Neutrophil (primary cell): ENCODE measurements at regions not wholly inside any gene's neighbourhood (a gene's known extent, or its start where the extent isn't known, plus 50 kb on each side); places are given as distances from the start of the nearest gene placed in this dataset.

Experiments used
- H3K27ac ChIP-seq: fragments of 200-600 bp; sonication (generic); 2 replicates; pipeline ENCODE4 v1.5.1; 2016; ENCODE audit warnings: mild to moderate bottlenecking, moderate library complexity
- H3K27me3 ChIP-seq: fragments of 200-600 bp; sonication (generic); 2 replicates; pipeline ENCODE4 v1.6.0; 2016; ENCODE audit warnings: mild to moderate bottlenecking
- H3K36me3 ChIP-seq: fragments of 200-600 bp; sonication (generic); 2 replicates; pipeline ENCODE4 v1.5.1; 2017
- H3K4me1 ChIP-seq, 2 experiments: fragments of 200-600 bp in 1 of 2; sonication (generic) in 1 of 2; 1 replicate in 1 of 2; 2 replicates in 1 of 2; pipeline versions ENCODE4 v1.5.1 to v1.6.1; 2013 to 2016; ENCODE audit warnings: low read depth in 1 of 2, low read length in 1 of 2, mild to moderate bottlenecking in 1 of 2, moderate library complexity in 1 of 2; ENCODE audit not compliant: control insufficient read depth in 1 of 2, insufficient read depth in 1 of 2
- H3K4me3 ChIP-seq, 2 experiments: fragments of 200-600 bp in 1 of 2; sonication (generic) in 1 of 2; 1 replicate in 1 of 2; 2 replicates in 1 of 2; pipeline ENCODE4 v1.5.1; 2013 to 2016; ENCODE audit warnings: low read depth in 1 of 2, low read length in 1 of 2, mild to moderate bottlenecking in 1 of 2, moderate library complexity in 1 of 2
- H3K9me3 ChIP-seq: fragments of 200-600 bp; sonication (generic); 2 replicates; pipeline ENCODE4 v1.5.1; 2016
- TF ChIP-seq, protein P1 (sequence below): fragments of 200-600 bp; sonication (generic); IDR thresholded peaks from 2 replicates; pipeline ENCODE4 v1.5.1; 2016; ENCODE audit warnings: antibody characterized with exemption

DNA sequence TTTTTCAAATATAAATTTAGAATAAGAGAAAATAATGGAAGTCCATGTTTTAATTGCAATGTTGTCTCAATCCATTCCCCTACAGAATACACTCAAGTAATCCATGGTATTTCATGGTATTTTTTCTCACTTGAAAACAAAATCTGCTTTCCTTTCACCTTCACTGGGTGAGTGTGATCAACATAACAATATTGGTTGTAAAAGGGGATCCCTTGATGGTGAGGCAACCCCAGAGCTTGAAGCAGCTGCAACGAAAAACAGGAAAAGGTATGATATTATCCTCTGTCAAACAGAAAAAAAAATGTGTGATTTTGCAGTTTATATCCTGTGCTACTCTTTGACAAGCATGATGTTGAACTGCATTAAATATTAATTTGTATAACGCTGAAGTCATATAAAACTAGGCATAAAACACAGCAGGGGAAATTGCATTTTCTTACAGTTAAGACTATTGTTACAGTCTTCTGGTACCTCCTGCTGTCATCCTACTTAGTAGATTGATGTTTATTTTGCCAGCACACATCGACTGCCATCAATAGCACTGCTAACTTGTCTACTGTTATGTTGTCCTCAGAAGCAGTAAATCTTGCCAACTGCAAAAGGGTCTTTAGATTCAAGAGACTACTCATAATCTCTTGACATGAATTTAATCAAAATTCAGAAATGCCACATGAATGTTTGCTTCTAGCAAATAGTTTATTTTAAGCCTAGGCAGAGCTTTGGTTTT lies 373.1 kb upstream of the MIR17HG start:
- no peaks in the 10 kb centered on the region for H3K9me3 ChIP-seq
- no peak overlapping the region for H3K27ac ChIP-seq
- no peaks in the 10 kb centered on the region for H3K36me3 ChIP-seq
- no peak overlapping the region for H3K4me3 ChIP-seq
- no peaks in the 10 kb centered on the region for H3K27me3 ChIP-seq
- H3K4me1 ChIP-seq = no peaks in the 10 kb centered on the region
- TF ChIP-seq, protein P1, sequence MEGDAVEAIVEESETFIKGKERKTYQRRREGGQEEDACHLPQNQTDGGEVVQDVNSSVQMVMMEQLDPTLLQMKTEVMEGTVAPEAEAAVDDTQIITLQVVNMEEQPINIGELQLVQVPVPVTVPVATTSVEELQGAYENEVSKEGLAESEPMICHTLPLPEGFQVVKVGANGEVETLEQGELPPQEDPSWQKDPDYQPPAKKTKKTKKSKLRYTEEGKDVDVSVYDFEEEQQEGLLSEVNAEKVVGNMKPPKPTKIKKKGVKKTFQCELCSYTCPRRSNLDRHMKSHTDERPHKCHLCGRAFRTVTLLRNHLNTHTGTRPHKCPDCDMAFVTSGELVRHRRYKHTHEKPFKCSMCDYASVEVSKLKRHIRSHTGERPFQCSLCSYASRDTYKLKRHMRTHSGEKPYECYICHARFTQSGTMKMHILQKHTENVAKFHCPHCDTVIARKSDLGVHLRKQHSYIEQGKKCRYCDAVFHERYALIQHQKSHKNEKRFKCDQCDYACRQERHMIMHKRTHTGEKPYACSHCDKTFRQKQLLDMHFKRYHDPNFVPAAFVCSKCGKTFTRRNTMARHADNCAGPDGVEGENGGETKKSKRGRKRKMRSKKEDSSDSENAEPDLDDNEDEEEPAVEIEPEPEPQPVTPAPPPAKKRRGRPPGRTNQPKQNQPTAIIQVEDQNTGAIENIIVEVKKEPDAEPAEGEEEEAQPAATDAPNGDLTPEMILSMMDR = no peak

DNA sequence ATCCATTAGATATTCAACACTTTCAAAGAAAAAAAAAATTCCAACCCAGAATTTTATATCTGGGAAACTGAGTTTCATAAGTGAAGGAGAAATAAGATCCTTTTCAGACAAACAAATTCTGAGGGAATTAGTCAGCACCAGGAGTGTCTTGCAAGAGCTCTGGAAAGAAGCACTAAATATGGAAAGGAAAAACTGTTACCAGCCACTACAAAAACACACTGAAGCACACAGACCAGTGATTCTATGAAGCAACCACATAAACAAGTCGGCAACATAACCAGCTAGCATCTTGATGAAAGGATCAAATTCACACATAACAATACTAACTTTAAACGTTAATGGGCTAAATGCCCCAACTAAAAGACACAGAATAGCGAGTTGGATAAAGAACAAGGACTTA lies 368.4 kb upstream of the MIR17HG start:
- H3K9me3 ChIP-seq = no peaks in the 10 kb centered on the region

DNA sequence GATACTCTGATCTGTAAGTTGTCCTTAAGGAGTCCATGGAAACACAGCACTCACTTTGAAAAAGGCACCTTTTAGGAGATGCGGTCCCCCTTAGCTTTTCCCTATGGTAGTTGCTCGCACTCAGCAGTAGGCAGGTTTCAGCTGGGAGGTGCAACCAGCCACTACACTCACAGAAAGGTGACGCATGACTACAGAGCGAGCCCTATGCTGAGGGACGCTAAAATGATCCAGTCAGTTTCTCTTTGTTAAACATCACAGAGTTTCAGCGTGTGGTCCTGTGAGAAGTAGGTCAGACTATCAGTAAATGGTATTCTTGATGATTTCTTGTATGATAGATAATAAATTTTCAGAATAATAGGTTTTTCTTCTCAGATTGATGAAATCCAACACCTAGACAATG lies 362.7 kb upstream of the MIR17HG start:
- no peaks in the 10 kb centered on the region for H3K4me1 ChIP-seq
- H3K9me3 ChIP-seq = no peaks in the 10 kb centered on the region
- H3K27me3 ChIP-seq = no peaks in the 10 kb centered on the region
- TF ChIP-seq, protein P1 = no peak
- H3K27ac ChIP-seq = no peak overlapping the region
- H3K4me3 ChIP-seq = no peak overlapping the region
- H3K36me3 ChIP-seq = no peaks in the 10 kb centered on the region

More for the DNA sequence above, 368.4 kb upstream of the MIR17HG start:
- TF ChIP-seq, protein P1 = no peak
- Histone ChIP-seq H3K36me3 (no peaks in the 10 kb centered on the region), H3K4me3 (no peak overlapping the region), H3K27ac (no peak overlapping the region), H3K27me3 (no peaks in the 10 kb centered on the region), H3K4me1 (no peaks in the 10 kb centered on the region)

DNA sequence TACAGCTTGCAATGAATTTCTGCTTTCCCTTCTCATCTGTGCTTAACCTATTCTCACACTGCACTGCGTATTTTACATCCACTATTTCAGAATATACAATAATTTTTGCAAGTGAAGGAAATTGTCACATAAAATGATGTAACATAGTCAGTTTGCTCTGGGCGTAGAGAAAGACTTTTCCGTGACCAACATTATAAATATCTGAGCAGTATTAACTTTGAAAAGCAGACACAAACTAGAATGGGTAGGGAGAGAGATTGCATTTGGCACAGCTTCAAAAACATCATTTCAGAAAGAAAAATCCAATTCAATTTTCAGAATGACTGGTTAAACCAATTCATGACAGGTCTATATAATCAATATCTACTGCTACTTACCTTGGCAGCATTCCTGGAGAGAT lies 352.5 kb upstream of the MIR17HG start:
- Histone ChIP-seq H3K4me3 (no peak overlapping the region), H3K27me3 (no peaks in the 10 kb centered on the region), H3K4me1 (no peaks in the 10 kb centered on the region), H3K9me3 (no peaks in the 10 kb centered on the region), H3K36me3 (no peaks in the 10 kb centered on the region), H3K27ac (no peak overlapping the region)
- TF ChIP-seq, protein P1 = no peak

DNA sequence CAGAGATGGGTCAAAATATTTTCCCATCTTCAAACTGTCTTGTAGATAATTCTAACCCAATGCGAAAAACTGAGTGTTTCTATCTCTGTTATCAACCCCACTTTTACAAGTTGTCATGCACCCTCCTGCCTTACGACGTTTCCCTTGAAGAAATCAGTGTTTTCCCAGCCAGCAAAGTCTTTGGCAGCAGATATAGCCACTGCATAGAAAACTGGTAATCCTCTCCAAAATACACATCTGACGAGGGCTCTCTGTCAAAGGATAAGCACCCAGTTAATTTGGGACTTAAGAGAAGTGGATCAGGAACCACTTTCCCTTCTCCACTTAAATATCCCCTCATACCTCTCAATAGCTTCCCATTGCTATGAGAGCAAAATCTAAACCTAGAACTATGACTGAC lies 351.9 kb upstream of the MIR17HG start:
- H3K27ac ChIP-seq = no peak overlapping the region
- no peaks in the 10 kb centered on the region for H3K36me3 ChIP-seq
- H3K4me1 ChIP-seq = no peaks in the 10 kb centered on the region
- H3K27me3 ChIP-seq = no peaks in the 10 kb centered on the region
- TF ChIP-seq, protein P1 = no peak
- H3K9me3 ChIP-seq = no peaks in the 10 kb centered on the region
- H3K4me3 ChIP-seq = no peak overlapping the region
